ENCODE measurements at regions not wholly inside any gene's neighbourhood (a gene's known extent, or its start where the extent isn't known, plus 50 kb on each side); places are given as distances from the start of the nearest gene placed in this dataset.

DNA sequence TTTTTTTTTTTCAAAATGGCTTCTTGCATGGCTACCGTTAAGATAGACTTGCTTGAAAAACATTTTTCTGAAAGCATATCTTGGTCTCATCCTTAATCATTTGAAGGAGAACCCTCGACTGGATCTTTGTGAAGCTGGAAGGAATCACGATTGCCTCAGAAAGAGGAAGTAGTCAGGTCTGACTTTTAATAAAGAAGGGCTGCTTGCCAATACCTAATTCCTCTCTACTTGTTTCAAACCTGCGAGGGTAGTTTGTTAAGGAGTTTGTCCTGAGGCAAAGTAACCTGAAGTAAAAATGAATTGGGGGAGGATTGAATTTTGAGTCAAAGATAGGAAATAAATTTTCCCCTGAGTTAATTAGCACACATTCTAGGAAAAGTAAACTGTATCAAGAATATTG, 288.1 kb upstream of the MAP3K7 start:
- H2AFZ ChIP-seq (ENCODE audit: low read depth, low read length): no peak overlapping the region
- no peak overlapping the region for H3K9ac ChIP-seq (ENCODE audit: low read length)
- no peaks in the 10 kb centered on the region for H3K27me3 ChIP-seq (ENCODE audit: insufficient read depth, low read depth, low read length)
- H3K9me3 ChIP-seq (ENCODE audit: low read length): no peaks in the 10 kb centered on the region
- TF ChIP-seq TAF1 (IDR thresholded peaks at IDR 0.05; ENCODE audit: low read depth): no peak
- no peak for TF ChIP-seq MXI1 (conservative IDR thresholded peaks at IDR 0.05; ENCODE audit: poor library complexity, severe bottlenecking)
- no peak for TF ChIP-seq POLR2AphosphoS5 (IDR thresholded peaks at IDR 0.05)
- no peak for TF ChIP-seq EZH2 (IDR thresholded peaks at IDR 0.05; ENCODE audit: borderline replicate concordance, insufficient read depth, low read length, poor library complexity, severe bottlenecking)
- TF ChIP-seq, protein P1, sequence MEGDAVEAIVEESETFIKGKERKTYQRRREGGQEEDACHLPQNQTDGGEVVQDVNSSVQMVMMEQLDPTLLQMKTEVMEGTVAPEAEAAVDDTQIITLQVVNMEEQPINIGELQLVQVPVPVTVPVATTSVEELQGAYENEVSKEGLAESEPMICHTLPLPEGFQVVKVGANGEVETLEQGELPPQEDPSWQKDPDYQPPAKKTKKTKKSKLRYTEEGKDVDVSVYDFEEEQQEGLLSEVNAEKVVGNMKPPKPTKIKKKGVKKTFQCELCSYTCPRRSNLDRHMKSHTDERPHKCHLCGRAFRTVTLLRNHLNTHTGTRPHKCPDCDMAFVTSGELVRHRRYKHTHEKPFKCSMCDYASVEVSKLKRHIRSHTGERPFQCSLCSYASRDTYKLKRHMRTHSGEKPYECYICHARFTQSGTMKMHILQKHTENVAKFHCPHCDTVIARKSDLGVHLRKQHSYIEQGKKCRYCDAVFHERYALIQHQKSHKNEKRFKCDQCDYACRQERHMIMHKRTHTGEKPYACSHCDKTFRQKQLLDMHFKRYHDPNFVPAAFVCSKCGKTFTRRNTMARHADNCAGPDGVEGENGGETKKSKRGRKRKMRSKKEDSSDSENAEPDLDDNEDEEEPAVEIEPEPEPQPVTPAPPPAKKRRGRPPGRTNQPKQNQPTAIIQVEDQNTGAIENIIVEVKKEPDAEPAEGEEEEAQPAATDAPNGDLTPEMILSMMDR (IDR thresholded peaks at IDR 0.05; ENCODE audit: poor library complexity, severe bottlenecking): no peak
- TF ChIP-seq, protein P2, sequence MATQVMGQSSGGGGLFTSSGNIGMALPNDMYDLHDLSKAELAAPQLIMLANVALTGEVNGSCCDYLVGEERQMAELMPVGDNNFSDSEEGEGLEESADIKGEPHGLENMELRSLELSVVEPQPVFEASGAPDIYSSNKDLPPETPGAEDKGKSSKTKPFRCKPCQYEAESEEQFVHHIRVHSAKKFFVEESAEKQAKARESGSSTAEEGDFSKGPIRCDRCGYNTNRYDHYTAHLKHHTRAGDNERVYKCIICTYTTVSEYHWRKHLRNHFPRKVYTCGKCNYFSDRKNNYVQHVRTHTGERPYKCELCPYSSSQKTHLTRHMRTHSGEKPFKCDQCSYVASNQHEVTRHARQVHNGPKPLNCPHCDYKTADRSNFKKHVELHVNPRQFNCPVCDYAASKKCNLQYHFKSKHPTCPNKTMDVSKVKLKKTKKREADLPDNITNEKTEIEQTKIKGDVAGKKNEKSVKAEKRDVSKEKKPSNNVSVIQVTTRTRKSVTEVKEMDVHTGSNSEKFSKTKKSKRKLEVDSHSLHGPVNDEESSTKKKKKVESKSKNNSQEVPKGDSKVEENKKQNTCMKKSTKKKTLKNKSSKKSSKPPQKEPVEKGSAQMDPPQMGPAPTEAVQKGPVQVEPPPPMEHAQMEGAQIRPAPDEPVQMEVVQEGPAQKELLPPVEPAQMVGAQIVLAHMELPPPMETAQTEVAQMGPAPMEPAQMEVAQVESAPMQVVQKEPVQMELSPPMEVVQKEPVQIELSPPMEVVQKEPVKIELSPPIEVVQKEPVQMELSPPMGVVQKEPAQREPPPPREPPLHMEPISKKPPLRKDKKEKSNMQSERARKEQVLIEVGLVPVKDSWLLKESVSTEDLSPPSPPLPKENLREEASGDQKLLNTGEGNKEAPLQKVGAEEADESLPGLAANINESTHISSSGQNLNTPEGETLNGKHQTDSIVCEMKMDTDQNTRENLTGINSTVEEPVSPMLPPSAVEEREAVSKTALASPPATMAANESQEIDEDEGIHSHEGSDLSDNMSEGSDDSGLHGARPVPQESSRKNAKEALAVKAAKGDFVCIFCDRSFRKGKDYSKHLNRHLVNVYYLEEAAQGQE (IDR thresholded peaks at IDR 0.05; ENCODE audit: borderline replicate concordance): no peak
- TF ChIP-seq RAD21 (conservative IDR thresholded peaks at IDR 0.05): no peak
- no peak for TF ChIP-seq SMC3 (conservative IDR thresholded peaks at IDR 0.05; ENCODE audit: poor library complexity)
- TF ChIP-seq EP300 (conservative IDR thresholded peaks at IDR 0.05; ENCODE audit: poor library complexity, severe bottlenecking): no peak
- H3K4me2 ChIP-seq (ENCODE audit: low read length): no peak overlapping the region
- H3K79me2 ChIP-seq (replicated peaks; ENCODE audit: insufficient read depth, low read length): no peaks in the 10 kb centered on the region
- H3K9me2 ChIP-seq (ENCODE audit: insufficient read depth, low read length): no peaks in the 10 kb centered on the region
- no peaks in the 10 kb centered on the region for H3F3A ChIP-seq (ENCODE audit: insufficient read depth, low read length, poor library complexity, severe bottlenecking)
- no peak overlapping the region for H3K4me3 ChIP-seq (ENCODE audit: low read length)
- no peaks in the 10 kb centered on the region for H3K36me3 ChIP-seq (ENCODE audit: insufficient read depth, low read length)
- H4K20me1 ChIP-seq (ENCODE audit: insufficient read depth): no peaks in the 10 kb centered on the region
- H3K27ac ChIP-seq (ENCODE audit: low read length): no peak overlapping the region

GRCh38 chr6:90872981-90873380, 286.1 kb upstream of the MAP3K7 start:
- no peak overlapping the region for H3K9ac ChIP-seq (ENCODE audit: low read length)
- H2AFZ ChIP-seq (ENCODE audit: low read depth, low read length): no peak overlapping the region
- no peak for TF ChIP-seq SMC3 (conservative IDR thresholded peaks at IDR 0.05; ENCODE audit: poor library complexity)
- TF ChIP-seq POLR2AphosphoS5 (IDR thresholded peaks at IDR 0.05): no peak
- TF ChIP-seq TAF1 (IDR thresholded peaks at IDR 0.05; ENCODE audit: low read depth): no peak
- no peak for TF ChIP-seq MXI1 (conservative IDR thresholded peaks at IDR 0.05; ENCODE audit: poor library complexity, severe bottlenecking)
- TF ChIP-seq EP300 (conservative IDR thresholded peaks at IDR 0.05; ENCODE audit: poor library complexity, severe bottlenecking): no peak
- TF ChIP-seq, protein P2 (IDR thresholded peaks at IDR 0.05; ENCODE audit: borderline replicate concordance): no peak
- no peak for TF ChIP-seq EZH2 (IDR thresholded peaks at IDR 0.05; ENCODE audit: borderline replicate concordance, insufficient read depth, low read length, poor library complexity, severe bottlenecking)
- TF ChIP-seq RAD21 (conservative IDR thresholded peaks at IDR 0.05): no peak
- TF ChIP-seq, protein P1 (IDR thresholded peaks at IDR 0.05; ENCODE audit: poor library complexity, severe bottlenecking): no peak
- no peaks in the 10 kb centered on the region for H3K79me2 ChIP-seq (replicated peaks; ENCODE audit: insufficient read depth, low read length)
- H3K27ac ChIP-seq (ENCODE audit: low read length): no peak overlapping the region
- H3K9me3 ChIP-seq (ENCODE audit: low read length): no peaks in the 10 kb centered on the region
- no peaks in the 10 kb centered on the region for H3K9me2 ChIP-seq (ENCODE audit: insufficient read depth, low read length)
- H3K4me3 ChIP-seq (ENCODE audit: low read length): no peak overlapping the region
- no peaks in the 10 kb centered on the region for H4K20me1 ChIP-seq (ENCODE audit: insufficient read depth)
- no peaks in the 10 kb centered on the region for H3K27me3 ChIP-seq (ENCODE audit: insufficient read depth, low read depth, low read length)
- no peak overlapping the region for H3K4me2 ChIP-seq (ENCODE audit: low read length)
- H3F3A ChIP-seq (ENCODE audit: insufficient read depth, low read length, poor library complexity, severe bottlenecking): no peaks in the 10 kb centered on the region
- no peaks in the 10 kb centered on the region for H3K36me3 ChIP-seq (ENCODE audit: insufficient read depth, low read length)
